Fibroblast of pulmonary artery (primary cell): ENCODE measurements at regions not wholly inside any gene's neighbourhood (a gene's known extent, or its start where the extent isn't known, plus 50 kb on each side); places are given as distances from the start of the nearest gene placed in this dataset.
A peak's percentile ranks its signal among the peaks of the same experiment; 100 is the strongest.

Experiments used
- DNase-seq: peaks from one replicate; pipeline ENCODE4 v3.0.0-alpha.2; 2010; ENCODE audit warnings: low read depth
- H3K4me3 ChIP-seq: replicated peaks from 2 replicates; pipeline ENCODE4 v1.5.1; 2011; ENCODE audit warnings: low read depth, mild to moderate bottlenecking, control low read depth, low read length, moderate library complexity
- CTCF ChIP-seq: IDR thresholded peaks from 2 replicates; pipeline ENCODE4 v1.5.1; 2011; ENCODE audit warnings: mild to moderate bottlenecking, control low read depth, low read length, inconsistent platforms; ENCODE audit errors: missing control alignments

- no peak overlapping the region for H3K4me3 ChIP-seq
- TF ChIP-seq CTCF: no peak
- DNase-seq: no peak
Measured at GRCh38 chr12:91900971-91901370, 244.7 kb downstream of the BTG1 start.

GRCh38 chr12:91899056-91899455, 246.6 kb downstream of the BTG1 start:
- H3K4me3 ChIP-seq: no peak overlapping the region
- DNase-seq: no peak
- TF ChIP-seq CTCF: no peak

- H3K4me3 ChIP-seq: no peak overlapping the region
- DNase-seq: no peak
- TF ChIP-seq CTCF: no peak
Measured at GRCh38 chr12:91897025-91897515, 248.6 kb downstream of the BTG1 start.

- DNase-seq: peak; percentile 64
- no peak for TF ChIP-seq CTCF
- H3K4me3 ChIP-seq: no peak overlapping the region
Measured at GRCh38 chr12:91896286-91897024, 249.2 kb downstream of the BTG1 start.

- no peak for DNase-seq
- no peak for TF ChIP-seq CTCF
- no peak overlapping the region for H3K4me3 ChIP-seq
Measured at GRCh38 chr12:91894911-91895310, 250.7 kb downstream of the BTG1 start.

GRCh38 chr12:91893476-91893875, 252.2 kb downstream of the BTG1 start:
- DNase-seq: no peak
- TF ChIP-seq CTCF: no peak
- no peak overlapping the region for H3K4me3 ChIP-seq
